Activated naive CD8-positive, alpha-beta T cell (primary cell): ENCODE measurements at regions not wholly inside any gene's neighbourhood (a gene's known extent, or its start where the extent isn't known, plus 50 kb on each side); places are given as distances from the start of the nearest gene placed in this dataset.
A peak's percentile ranks its signal among the peaks of the same experiment; 100 is the strongest.

ENCODE experiments used
- H3K27ac Mint-ChIP-seq: one replicate; pipeline ENCODE4 v1.8.0; 2021; ENCODE audit warnings: mixed read lengths
- H3K27me3 Mint-ChIP-seq: one replicate; pipeline ENCODE4 v1.8.0; 2021; ENCODE audit warnings: mixed read lengths
- H3K36me3 Mint-ChIP-seq: one replicate; pipeline ENCODE4 v1.8.0; 2021; ENCODE audit warnings: mixed read lengths
- H3K4me1 Mint-ChIP-seq: one replicate; pipeline ENCODE4 v1.8.0; 2021; ENCODE audit warnings: low read depth, mixed read lengths
- H3K4me3 Mint-ChIP-seq: one replicate; pipeline ENCODE4 v1.8.0; 2021; ENCODE audit warnings: mild to moderate bottlenecking, mixed read lengths
- H3K9me3 Mint-ChIP-seq: one replicate; pipeline ENCODE4 v1.8.0; 2021; ENCODE audit warnings: low read depth, mixed read lengths

- peaks cover 4% of the 10 kb centered on the region for H3K4me1 Mint-ChIP-seq
- H3K27me3 Mint-ChIP-seq: no peaks in the 10 kb centered on the region
- H3K9me3 Mint-ChIP-seq: no peaks in the 10 kb centered on the region
- no peak overlapping the region for H3K27ac Mint-ChIP-seq
- peaks cover 4% of the 10 kb centered on the region for H3K36me3 Mint-ChIP-seq
- no peak overlapping the region for H3K4me3 Mint-ChIP-seq
These were observed 387.0 kb upstream of the CBLB start for GRCh38 chr3:106255870-106256248.

- no peaks in the 10 kb centered on the region for H3K9me3 Mint-ChIP-seq
- H3K4me1 Mint-ChIP-seq: peaks cover 3% of the 10 kb centered on the region
- no peak overlapping the region for H3K27ac Mint-ChIP-seq
- no peak overlapping the region for H3K4me3 Mint-ChIP-seq
- peaks cover 4% of the 10 kb centered on the region for H3K36me3 Mint-ChIP-seq
- H3K27me3 Mint-ChIP-seq: no peaks in the 10 kb centered on the region
These were observed 387.6 kb upstream of the CBLB start for GRCh38 chr3:106256249-106256957.

GRCh38 chr3:106257172-106257571, 388.4 kb upstream of the CBLB start:
- Mint-ChIP-seq H3K4me3 (no peak overlapping the region), H3K36me3 (peaks cover 4% of the 10 kb centered on the region), H3K9me3 (no peaks in the 10 kb centered on the region), H3K4me1 (peaks cover 3% of the 10 kb centered on the region), H3K27ac (peak overlapping the region; percentile 16), H3K27me3 (no peaks in the 10 kb centered on the region)

GRCh38 chr3:106261396-106261795, 392.6 kb upstream of the CBLB start:
- H3K4me3 Mint-ChIP-seq: no peak overlapping the region
- no peak overlapping the region for H3K27ac Mint-ChIP-seq
- H3K9me3 Mint-ChIP-seq: no peaks in the 10 kb centered on the region
- H3K4me1 Mint-ChIP-seq: peaks cover 3% of the 10 kb centered on the region
- H3K36me3 Mint-ChIP-seq: peaks cover 4% of the 10 kb centered on the region
- no peaks in the 10 kb centered on the region for H3K27me3 Mint-ChIP-seq

- Mint-ChIP-seq H3K36me3 (peaks cover 4% of the 10 kb centered on the region), H3K27me3 (no peaks in the 10 kb centered on the region), H3K27ac (peak overlapping the region; percentile 3), H3K4me3 (no peak overlapping the region), H3K9me3 (no peaks in the 10 kb centered on the region), H3K4me1 (peaks cover 3% of the 10 kb centered on the region)
These were observed 393.3 kb upstream of the CBLB start for GRCh38 chr3:106261915-106262683.

- Mint-ChIP-seq H3K4me3 (no peak overlapping the region), H3K27me3 (no peaks in the 10 kb centered on the region), H3K9me3 (no peaks in the 10 kb centered on the region), H3K36me3 (peaks cover 4% of the 10 kb centered on the region), H3K4me1 (peaks cover 3% of the 10 kb centered on the region), H3K27ac (no peak overlapping the region)
These were observed 394.2 kb upstream of the CBLB start for GRCh38 chr3:106263011-106263410.

GRCh38 chr3:106263546-106263945, 394.7 kb upstream of the CBLB start:
- Mint-ChIP-seq H3K9me3 (no peaks in the 10 kb centered on the region), H3K36me3 (no peaks in the 10 kb centered on the region), H3K27me3 (no peaks in the 10 kb centered on the region), H3K4me3 (no peak overlapping the region), H3K4me1 (peaks cover 3% of the 10 kb centered on the region), H3K27ac (no peak overlapping the region)

GRCh38 chr3:106265704-106266103, 396.9 kb upstream of the CBLB start:
- H3K4me3 Mint-ChIP-seq: no peak overlapping the region
- H3K9me3 Mint-ChIP-seq: no peaks in the 10 kb centered on the region
- H3K27me3 Mint-ChIP-seq: no peaks in the 10 kb centered on the region
- H3K27ac Mint-ChIP-seq: no peak overlapping the region
- peaks cover 3% of the 10 kb centered on the region for H3K4me1 Mint-ChIP-seq
- H3K36me3 Mint-ChIP-seq: no peaks in the 10 kb centered on the region

- no peaks in the 10 kb centered on the region for H3K27me3 Mint-ChIP-seq
- no peaks in the 10 kb centered on the region for H3K4me1 Mint-ChIP-seq
- no peaks in the 10 kb centered on the region for H3K36me3 Mint-ChIP-seq
- peaks cover 4% of the 10 kb centered on the region for H3K9me3 Mint-ChIP-seq
- no peak overlapping the region for H3K4me3 Mint-ChIP-seq
- no peak overlapping the region for H3K27ac Mint-ChIP-seq
These were observed 399.9 kb upstream of the CBLB start for GRCh38 chr3:106268696-106269095.

GRCh38 chr3:106272302-106272701, 403.5 kb upstream of the CBLB start:
- Mint-ChIP-seq H3K4me3 (no peak overlapping the region), H3K27me3 (no peaks in the 10 kb centered on the region), H3K9me3 (peaks cover 19% of the 10 kb centered on the region), H3K4me1 (peaks cover 17% of the 10 kb centered on the region), H3K27ac (no peak overlapping the region), H3K36me3 (peaks cover 8% of the 10 kb centered on the region)

GRCh38 chr3:106275592-106275991, 406.8 kb upstream of the CBLB start:
- H3K27ac Mint-ChIP-seq: peak overlapping the region; percentile 41
- H3K36me3 Mint-ChIP-seq: peaks cover 8% of the 10 kb centered on the region
- H3K27me3 Mint-ChIP-seq: no peaks in the 10 kb centered on the region
- H3K4me1 Mint-ChIP-seq: peaks cover 25% of the 10 kb centered on the region
- H3K4me3 Mint-ChIP-seq: no peak overlapping the region
- H3K9me3 Mint-ChIP-seq: peaks cover 19% of the 10 kb centered on the region

GRCh38 chr3:106276151-106276550, 407.3 kb upstream of the CBLB start:
- H3K36me3 Mint-ChIP-seq: peaks cover 8% of the 10 kb centered on the region
- H3K4me3 Mint-ChIP-seq: no peak overlapping the region
- H3K27ac Mint-ChIP-seq: no peak overlapping the region
- peaks cover 19% of the 10 kb centered on the region for H3K9me3 Mint-ChIP-seq
- H3K4me1 Mint-ChIP-seq: peaks cover 25% of the 10 kb centered on the region
- H3K27me3 Mint-ChIP-seq: no peaks in the 10 kb centered on the region

- no peak overlapping the region for H3K4me3 Mint-ChIP-seq
- H3K4me1 Mint-ChIP-seq: peaks cover 25% of the 10 kb centered on the region
- H3K36me3 Mint-ChIP-seq: peaks cover 8% of the 10 kb centered on the region
- H3K9me3 Mint-ChIP-seq: peaks cover 15% of the 10 kb centered on the region
- no peaks in the 10 kb centered on the region for H3K27me3 Mint-ChIP-seq
- peak overlapping the region; percentile 30 for H3K27ac Mint-ChIP-seq
These were observed 408.2 kb upstream of the CBLB start for GRCh38 chr3:106276755-106277612.

- Mint-ChIP-seq H3K4me3 (no peak overlapping the region), H3K36me3 (peaks cover 8% of the 10 kb centered on the region), H3K9me3 (peaks cover 15% of the 10 kb centered on the region)
These were observed 408.9 kb upstream of the CBLB start for GRCh38 chr3:106277731-106278130.

GRCh38 chr3:106281221-106281620, 412.4 kb upstream of the CBLB start:
- Mint-ChIP-seq H3K9me3 (peaks cover 5% of the 10 kb centered on the region), H3K27me3 (no peaks in the 10 kb centered on the region), H3K4me3 (no peak overlapping the region), H3K36me3 (peaks cover 5% of the 10 kb centered on the region), H3K4me1 (peaks cover 15% of the 10 kb centered on the region), H3K27ac (no peak overlapping the region)

More at GRCh38 chr3:106277731-106278130, 408.9 kb upstream of the CBLB start:
- Mint-ChIP-seq H3K27ac (peak overlapping the region; percentile 28), H3K4me1 (peaks cover 25% of the 10 kb centered on the region), H3K27me3 (no peaks in the 10 kb centered on the region)
